ENCODE measurements at regions not wholly inside any gene's neighbourhood (a gene's known extent, or its start where the extent isn't known, plus 50 kb on each side); places are given as distances from the start of the nearest gene placed in this dataset.

DNA sequence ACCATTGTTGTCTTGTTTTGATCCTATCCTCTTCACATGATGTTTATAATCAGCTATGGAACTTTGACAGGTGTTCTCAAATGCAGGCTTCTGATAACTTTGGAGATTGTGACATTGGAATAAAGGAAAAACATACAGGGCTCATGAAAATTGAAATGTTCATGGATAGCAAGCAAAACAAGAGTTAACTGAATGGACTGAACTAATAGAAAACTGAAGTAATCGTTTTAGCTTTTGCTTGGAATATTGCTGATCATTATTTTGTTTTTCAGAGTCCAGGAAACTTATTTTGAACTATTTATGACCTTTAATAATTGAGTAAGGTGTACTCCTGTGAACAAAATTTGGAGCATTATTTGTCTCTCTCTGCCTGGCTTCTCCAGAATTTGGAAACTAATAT lies 436.7 kb upstream of the CDH9 start:
- TF ChIP-seq, protein P1, sequence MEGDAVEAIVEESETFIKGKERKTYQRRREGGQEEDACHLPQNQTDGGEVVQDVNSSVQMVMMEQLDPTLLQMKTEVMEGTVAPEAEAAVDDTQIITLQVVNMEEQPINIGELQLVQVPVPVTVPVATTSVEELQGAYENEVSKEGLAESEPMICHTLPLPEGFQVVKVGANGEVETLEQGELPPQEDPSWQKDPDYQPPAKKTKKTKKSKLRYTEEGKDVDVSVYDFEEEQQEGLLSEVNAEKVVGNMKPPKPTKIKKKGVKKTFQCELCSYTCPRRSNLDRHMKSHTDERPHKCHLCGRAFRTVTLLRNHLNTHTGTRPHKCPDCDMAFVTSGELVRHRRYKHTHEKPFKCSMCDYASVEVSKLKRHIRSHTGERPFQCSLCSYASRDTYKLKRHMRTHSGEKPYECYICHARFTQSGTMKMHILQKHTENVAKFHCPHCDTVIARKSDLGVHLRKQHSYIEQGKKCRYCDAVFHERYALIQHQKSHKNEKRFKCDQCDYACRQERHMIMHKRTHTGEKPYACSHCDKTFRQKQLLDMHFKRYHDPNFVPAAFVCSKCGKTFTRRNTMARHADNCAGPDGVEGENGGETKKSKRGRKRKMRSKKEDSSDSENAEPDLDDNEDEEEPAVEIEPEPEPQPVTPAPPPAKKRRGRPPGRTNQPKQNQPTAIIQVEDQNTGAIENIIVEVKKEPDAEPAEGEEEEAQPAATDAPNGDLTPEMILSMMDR (IDR thresholded peaks at IDR 0.05), result no peak
- TF ChIP-seq POLR2A (IDR thresholded peaks at IDR 0.05), result no peak
- no peak for TF ChIP-seq POLR2AphosphoS5 (IDR thresholded peaks at IDR 0.05)
